SKM-1 (cell line): ENCODE measurements at regions not wholly inside any gene's neighbourhood (a gene's known extent, or its start where the extent isn't known, plus 50 kb on each side); places are given as distances from the start of the nearest gene placed in this dataset.

Source experiments
- DNase-seq: peaks from one replicate; lab custom pipeline; 2025; ENCODE audit not compliant: unreplicated experiment; lab: John Stamatoyannopoulos, UW

GRCh38 chr17:73723317-73723716 is 79.1 kb upstream of the SDK2 start:
- no peak for DNase-seq

GRCh38 chr17:73724341-73724740 is 80.1 kb upstream of the SDK2 start:
- DNase-seq, result no peak

- no peak for DNase-seq
These were observed 80.7 kb upstream of the SDK2 start for GRCh38 chr17:73724990-73725389.

GRCh38 chr17:73725794-73726515 is 81.7 kb upstream of the SDK2 start:
- DNase-seq, result no peak

GRCh38 chr17:73727941-73728340 is 83.7 kb upstream of the SDK2 start:
- no peak for DNase-seq

- no peak for DNase-seq
These were observed 84.9 kb upstream of the SDK2 start for GRCh38 chr17:73729101-73729500.

GRCh38 chr17:73731733-73732132 is 87.5 kb upstream of the SDK2 start:
- DNase-seq, result peak; percentile 83

- DNase-seq, result no peak
These were observed 89.3 kb upstream of the SDK2 start for GRCh38 chr17:73733517-73733916.

GRCh38 chr17:73735245-73735644 is 91.0 kb upstream of the SDK2 start:
- DNase-seq, result no peak

- no peak for DNase-seq
These were observed 94.7 kb upstream of the SDK2 start for GRCh38 chr17:73738751-73739575.

GRCh38 chr17:73740370-73740769 is 96.1 kb upstream of the SDK2 start:
- peak; percentile 83 for DNase-seq

- no peak for DNase-seq
These were observed 98.7 kb upstream of the SDK2 start for GRCh38 chr17:73742948-73743381.

GRCh38 chr17:73743518-73744201 is 99.4 kb upstream of the SDK2 start:
- DNase-seq, result no peak

GRCh38 chr17:73744411-73744810 is 100.2 kb upstream of the SDK2 start:
- no peak for DNase-seq

GRCh38 chr17:73746314-73747073 is 102.2 kb upstream of the SDK2 start:
- no peak for DNase-seq

GRCh38 chr17:73747221-73748002 is 103.2 kb upstream of the SDK2 start:
- no peak for DNase-seq

GRCh38 chr17:73748508-73748907 is 104.3 kb upstream of the SDK2 start:
- DNase-seq, result no peak

GRCh38 chr17:73749337-73749823 is 105.1 kb upstream of the SDK2 start:
- no peak for DNase-seq

- DNase-seq, result no peak
These were observed 105.8 kb upstream of the SDK2 start for GRCh38 chr17:73749928-73750605.

- no peak for DNase-seq
These were observed 106.7 kb upstream of the SDK2 start for GRCh38 chr17:73750975-73751374.
